OCI-M1 (cell line): ENCODE measurements at regions not wholly inside any gene's neighbourhood (a gene's known extent, or its start where the extent isn't known, plus 50 kb on each side); places are given as distances from the start of the nearest gene placed in this dataset.
"Not testable (repeated sequence)": the region's sequence is repeated elsewhere in the genome, so short reads cannot be mapped to it uniquely, and the experiment has no call there.

Source experiments
- DNase-seq: peaks from one replicate; lab custom pipeline; 2025; lab: John Stamatoyannopoulos, UW

GRCh38 chr2:13532781-13533523 lies 816.2 kb downstream of the TRIB2 start:
- not testable (repeated sequence) for DNase-seq

- DNase-seq: no peak
Observed at GRCh38 chr2:13533524-13533922, 816.8 kb downstream of the TRIB2 start.

DNA sequence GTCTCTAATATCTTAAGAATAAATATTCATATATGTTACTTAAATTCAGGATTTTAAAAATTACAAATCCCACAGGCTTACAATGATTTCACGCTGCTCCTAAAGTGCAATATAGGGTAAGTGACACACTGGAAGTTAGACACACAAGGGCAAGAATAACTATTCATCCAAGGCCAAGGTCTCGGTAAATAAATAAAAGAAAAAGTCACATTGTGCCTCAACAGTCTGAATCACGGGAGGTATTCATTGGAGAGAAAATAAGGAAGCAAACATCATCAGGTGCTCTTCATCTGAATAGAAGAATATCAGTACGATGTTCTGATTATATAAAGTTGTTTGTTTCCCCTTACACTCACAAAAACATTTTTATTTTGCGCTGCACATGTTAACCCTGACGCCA lies 820.2 kb downstream of the TRIB2 start:
- no peak for DNase-seq

DNA sequence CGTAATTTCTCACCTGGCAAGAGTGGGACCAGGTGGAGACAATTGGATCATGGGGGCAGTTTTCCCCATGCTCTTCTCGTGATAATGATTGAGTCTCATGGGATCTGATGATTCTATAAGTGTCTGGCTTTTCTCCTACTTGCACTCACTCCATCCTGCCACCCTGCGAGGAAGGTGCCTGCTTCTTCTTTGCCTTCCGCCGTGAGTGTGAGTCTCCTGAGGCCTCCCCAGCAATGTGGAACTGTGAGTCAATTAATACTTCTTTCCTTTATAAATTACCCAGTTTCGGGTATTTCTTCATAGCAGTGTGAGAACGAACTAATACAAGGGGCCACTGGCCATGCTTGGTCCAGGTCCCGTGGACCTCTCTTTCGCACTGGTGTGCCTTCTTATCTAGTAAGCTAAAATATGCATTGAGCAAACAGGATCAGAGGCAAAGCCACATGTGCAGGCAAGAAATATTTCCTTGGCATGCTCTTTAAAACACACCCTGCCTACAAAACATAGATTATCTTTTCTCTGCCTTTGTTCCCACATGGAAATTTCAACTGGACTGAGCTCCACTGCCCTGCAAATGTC lies 821.1 kb downstream of the TRIB2 start:
- DNase-seq: no peak

- DNase-seq: no peak
Observed at GRCh38 chr2:13539296-13539695, 822.6 kb downstream of the TRIB2 start.

- DNase-seq: no peak
Observed at GRCh38 chr2:13542061-13542460, 825.3 kb downstream of the TRIB2 start.

DNA sequence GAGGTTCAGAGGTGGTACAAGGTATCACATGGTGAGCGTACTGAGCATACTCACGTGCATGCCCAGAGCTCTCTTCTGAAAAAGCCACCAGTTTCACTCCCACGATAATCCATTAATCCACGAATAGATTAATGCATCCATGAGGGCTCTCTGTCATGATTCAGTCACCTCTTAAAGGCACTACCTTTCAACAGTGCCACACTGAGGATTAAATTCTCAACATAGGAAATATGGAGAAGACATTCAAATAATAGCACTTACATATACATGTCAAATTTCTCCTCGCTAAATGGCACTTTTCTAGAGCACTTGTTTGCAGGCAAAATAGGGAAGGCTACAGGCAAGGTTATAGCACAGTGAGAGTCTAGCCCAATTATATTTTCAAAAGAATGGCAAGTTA lies 825.9 kb downstream of the TRIB2 start:
- no peak for DNase-seq

GRCh38 chr2:13543550-13543949 lies 826.8 kb downstream of the TRIB2 start:
- DNase-seq: no peak

GRCh38 chr2:13545320-13545719 lies 828.6 kb downstream of the TRIB2 start:
- peak; percentile 2 for DNase-seq

- DNase-seq: no peak
Observed at GRCh38 chr2:13546131-13546530, 829.4 kb downstream of the TRIB2 start.

DNA sequence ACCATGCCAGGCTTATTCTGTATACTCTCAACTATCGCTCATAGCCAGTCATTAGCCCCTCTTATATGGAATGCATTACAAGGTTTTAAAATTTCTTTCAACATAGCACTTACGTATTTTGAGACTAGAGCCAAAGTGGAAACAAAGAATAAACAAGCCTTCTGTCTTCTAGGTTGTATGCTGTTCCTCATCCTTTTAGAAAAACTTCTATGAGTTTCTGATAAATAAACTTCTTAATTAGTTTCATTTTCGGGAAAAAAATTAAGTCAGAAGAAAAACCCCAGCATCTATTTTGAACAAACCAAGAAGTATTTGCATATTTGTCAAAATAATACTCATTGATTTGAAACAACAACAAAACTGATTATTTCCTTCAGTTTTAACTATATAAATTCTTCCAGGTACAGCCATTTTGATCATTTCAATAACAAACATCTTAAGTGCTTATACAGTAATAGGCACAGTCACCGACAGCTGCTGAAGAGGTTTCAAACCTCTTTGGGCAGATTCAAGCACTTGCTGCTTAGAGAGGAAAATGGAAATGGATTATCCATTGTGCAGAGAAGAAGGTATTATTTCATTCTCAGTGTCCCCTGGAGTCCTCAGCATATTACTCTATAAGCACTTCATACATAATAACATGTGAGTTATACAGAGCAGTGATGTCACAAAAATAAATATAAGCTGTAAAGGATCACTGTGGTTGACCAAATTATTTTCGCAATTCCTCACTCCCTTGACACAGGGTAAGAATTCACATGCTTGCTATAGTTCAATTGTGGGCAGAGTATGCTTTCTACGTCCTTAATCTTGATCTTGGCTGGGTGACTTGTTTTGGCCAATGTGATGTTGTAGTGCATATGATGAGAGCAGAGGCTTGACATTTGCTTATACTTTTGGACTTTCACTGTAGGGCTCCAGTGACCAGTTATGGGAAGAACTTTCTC lies 833.8 kb downstream of the TRIB2 start:
- DNase-seq: no peak

- peak; percentile 26 for DNase-seq
Observed at GRCh38 chr2:13558368-13558767, 841.6 kb downstream of the TRIB2 start.

GRCh38 chr2:13560322-13560721 lies 843.6 kb downstream of the TRIB2 start:
- DNase-seq: no peak

DNA sequence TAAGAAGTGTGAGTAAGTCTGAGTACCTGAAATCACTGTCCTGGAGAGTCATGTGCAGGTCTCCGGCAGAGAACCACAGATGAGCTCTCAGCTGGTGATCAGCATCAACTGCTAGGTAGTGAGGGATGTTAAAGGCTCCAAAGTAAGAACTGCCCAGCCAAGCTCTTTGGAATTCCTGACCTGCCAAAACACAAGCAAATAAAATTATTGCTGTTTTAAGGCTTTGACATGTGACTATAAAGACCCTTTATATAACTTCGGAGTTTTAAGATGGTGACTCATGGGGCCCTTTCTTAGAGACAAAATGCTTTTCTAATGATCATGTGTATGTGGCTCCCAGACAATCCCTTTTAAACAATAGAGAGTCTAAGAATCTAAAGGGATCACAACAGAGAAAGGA lies 855.7 kb downstream of the TRIB2 start:
- DNase-seq: no peak

GRCh38 chr2:13574831-13575230 lies 858.1 kb downstream of the TRIB2 start:
- no peak for DNase-seq

- peak; percentile 16 for DNase-seq
Observed at GRCh38 chr2:13576406-13577036, 859.8 kb downstream of the TRIB2 start.

DNA sequence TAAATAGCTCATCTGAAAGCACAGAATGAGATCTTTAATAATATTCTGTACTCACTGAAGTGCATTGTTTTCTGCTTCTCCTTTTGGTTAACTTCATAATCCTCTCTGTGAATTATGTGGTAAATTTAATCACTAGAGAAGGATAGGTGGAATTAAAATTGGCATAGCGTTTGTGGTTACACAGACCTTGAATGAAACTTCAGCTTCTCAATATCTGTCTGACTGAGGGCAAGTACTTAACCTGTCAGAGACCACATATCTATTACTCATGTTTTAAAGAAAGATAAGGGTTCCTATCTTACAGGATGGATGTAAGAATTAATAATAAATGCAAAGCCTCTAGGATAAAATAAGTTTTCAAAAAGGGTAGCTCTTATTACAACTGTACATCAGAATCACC lies 861.8 kb downstream of the TRIB2 start:
- DNase-seq: peak; percentile 13

- no peak for DNase-seq
Observed at GRCh38 chr2:13581471-13581870, 864.7 kb downstream of the TRIB2 start.

GRCh38 chr2:13583609-13584008 lies 866.9 kb downstream of the TRIB2 start:
- DNase-seq: peak; percentile 35

- no peak for DNase-seq
Observed at GRCh38 chr2:13584020-13584419, 867.3 kb downstream of the TRIB2 start.

DNA sequence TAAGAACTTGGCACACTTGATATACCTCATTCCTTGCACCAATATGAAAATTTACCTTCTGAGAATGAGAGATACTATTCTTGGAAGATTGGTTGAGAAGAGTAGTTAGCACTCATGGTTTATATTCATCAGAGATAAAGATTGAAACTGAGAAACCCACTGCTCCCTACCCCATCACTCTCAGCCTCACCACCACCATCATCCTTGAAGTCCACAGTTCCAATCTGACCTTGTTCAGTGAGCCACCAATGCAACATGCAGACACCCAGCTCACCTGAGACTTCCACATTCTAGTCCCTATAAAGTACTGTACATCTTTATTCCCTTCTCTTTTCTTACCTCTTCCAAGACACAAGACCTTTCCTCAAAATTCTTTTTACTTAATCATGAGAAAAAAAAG lies 869.0 kb downstream of the TRIB2 start:
- no peak for DNase-seq

- DNase-seq: no peak
Observed at GRCh38 chr2:13596233-13596632, 879.5 kb downstream of the TRIB2 start.
